Fibroblast of skin of right quadriceps (primary cell): ENCODE measurements at regions not wholly inside any gene's neighbourhood (a gene's known extent, or its start where the extent isn't known, plus 50 kb on each side); places are given as distances from the start of the nearest gene placed in this dataset.
"Not testable (repeated sequence)": the region's sequence is repeated elsewhere in the genome, so short reads cannot be mapped to it uniquely, and the experiment has no call there.

Source experiments
- DNase-seq: peaks from one replicate; pipeline ENCODE4 v3.0.0-alpha.2; 2013

GRCh38 chrX:137194164-137194563, 160.4 kb upstream of the GPR101 start:
- no peak for DNase-seq

- DNase-seq: no peak
Measured at GRCh38 chrX:137187540-137187939, 153.7 kb upstream of the GPR101 start.

- no peak for DNase-seq
Measured at GRCh38 chrX:137178392-137178791, 144.6 kb upstream of the GPR101 start.

GRCh38 chrX:137172317-137172948, 138.6 kb upstream of the GPR101 start:
- no peak for DNase-seq

GRCh38 chrX:137171626-137172025, 137.8 kb upstream of the GPR101 start:
- no peak for DNase-seq

GRCh38 chrX:137166591-137166990, 132.8 kb upstream of the GPR101 start:
- no peak for DNase-seq

GRCh38 chrX:137164329-137164728, 130.5 kb upstream of the GPR101 start:
- DNase-seq: no peak

- DNase-seq: no peak
Measured at GRCh38 chrX:137151403-137151802, 117.6 kb upstream of the GPR101 start.

- no peak for DNase-seq
Measured at GRCh38 chrX:137143864-137144263, 110.1 kb upstream of the GPR101 start.

- DNase-seq: not testable (repeated sequence)
Measured at GRCh38 chrX:137122651-137123050, 88.9 kb upstream of the GPR101 start.

- DNase-seq: no peak
Measured at GRCh38 chrX:137119049-137119448, 85.3 kb upstream of the GPR101 start.

GRCh38 chrX:137118536-137118935, 84.7 kb upstream of the GPR101 start:
- DNase-seq: no peak

- no peak for DNase-seq
Measured at GRCh38 chrX:137118136-137118535, 84.3 kb upstream of the GPR101 start.

- DNase-seq: not testable (repeated sequence)
Measured at GRCh38 chrX:137107877-137108276, 74.1 kb upstream of the GPR101 start.

GRCh38 chrX:137101273-137101990, 67.6 kb upstream of the GPR101 start:
- no peak for DNase-seq
